ENCODE measurements at regions not wholly inside any gene's neighbourhood (a gene's known extent, or its start where the extent isn't known, plus 50 kb on each side); places are given as distances from the start of the nearest gene placed in this dataset.

- Histone ChIP-seq H3K27me3 (no peaks in the 10 kb centered on the region), H3K36me3 (no peaks in the 10 kb centered on the region), H3K9me3 (no peaks in the 10 kb centered on the region), H3K27ac (no peak overlapping the region), H3K4me3 (no peak overlapping the region), H3K4me1 (no peaks in the 10 kb centered on the region)
- TF ChIP-seq EP300 (IDR thresholded peaks at IDR 0.05) (no peak), CTCF (IDR thresholded peaks at IDR 0.05) (no peak), POLR2AphosphoS5 (IDR thresholded peaks at IDR 0.05) (no peak), POLR2A (IDR thresholded peaks at IDR 0.05) (no peak)
- WGBS, 2 donors (ENCODE audit: low coverage in 1 of 2): 53 to 62% methylated on average over 1 of the region's 1 CpG
- no peak for ATAC-seq
These were observed 335.3 kb downstream of the IL20RB start for GRCh38 chr3:137293086-137293485.

GRCh38 chr3:137294139-137294538, 336.4 kb downstream of the IL20RB start:
- 74% methylated on average over 5 of the region's 5 CpGs; no CpG with 5 or more reads in 1 of the 2 donors for WGBS, 2 donors (ENCODE audit: low coverage in 1 of 2)
- H3K4me3 ChIP-seq: no peak overlapping the region
- H3K36me3 ChIP-seq: no peaks in the 10 kb centered on the region
- TF ChIP-seq CTCF (IDR thresholded peaks at IDR 0.05) (no peak), POLR2AphosphoS5 (IDR thresholded peaks at IDR 0.05) (no peak)
- ATAC-seq: no peak
- H3K27me3 ChIP-seq: no peaks in the 10 kb centered on the region
- H3K9me3 ChIP-seq: no peaks in the 10 kb centered on the region
- H3K27ac ChIP-seq: no peak overlapping the region
- no peaks in the 10 kb centered on the region for H3K4me1 ChIP-seq

- no peaks in the 10 kb centered on the region for H3K27me3 ChIP-seq
- ATAC-seq: no peak
- TF ChIP-seq CTCF (IDR thresholded peaks at IDR 0.05) (no peak), POLR2AphosphoS5 (IDR thresholded peaks at IDR 0.05) (no peak), POLR2A (IDR thresholded peaks at IDR 0.05) (no peak), EP300 (IDR thresholded peaks at IDR 0.05) (no peak)
- no peaks in the 10 kb centered on the region for H3K9me3 ChIP-seq
- H3K36me3 ChIP-seq: no peaks in the 10 kb centered on the region
- H3K27ac ChIP-seq: no peak overlapping the region
- no peak overlapping the region for H3K4me3 ChIP-seq
- H3K4me1 ChIP-seq: no peaks in the 10 kb centered on the region
- 40 to 54% methylated on average over 1 of the region's 1 CpG for WGBS, 2 donors (ENCODE audit: low coverage in 1 of 2)
These were observed 337.1 kb downstream of the IL20RB start for GRCh38 chr3:137294839-137295238.

DNA sequence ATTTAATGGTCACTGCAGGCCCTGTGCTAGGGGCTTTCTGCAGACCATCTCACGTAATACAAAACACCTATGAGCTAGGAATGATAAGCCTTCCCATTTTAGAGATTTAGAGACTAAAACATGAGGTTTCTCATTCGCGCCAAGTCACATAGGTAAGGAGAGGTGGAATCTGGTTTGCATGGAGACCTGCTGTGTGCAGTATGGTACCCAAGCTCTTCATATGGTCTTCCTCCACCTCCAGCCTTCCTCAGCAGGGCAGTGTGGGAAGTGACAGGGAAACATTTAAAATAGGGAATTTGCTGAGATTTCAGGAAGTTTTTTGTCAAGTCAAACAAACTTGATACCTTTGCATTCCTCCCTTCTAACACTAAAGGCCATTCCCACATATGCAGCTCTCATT, 337.6 kb downstream of the IL20RB start:
- H3K4me1 ChIP-seq: no peaks in the 10 kb centered on the region
- WGBS, 2 donors (ENCODE audit: low coverage in 1 of 2): 90 to 94% methylated on average over 3 of the region's 3 CpGs
- H3K4me3 ChIP-seq: no peak overlapping the region
- no peaks in the 10 kb centered on the region for H3K27me3 ChIP-seq
- H3K27ac ChIP-seq: no peak overlapping the region
- TF ChIP-seq POLR2AphosphoS5 (IDR thresholded peaks at IDR 0.05) (no peak), CTCF (IDR thresholded peaks at IDR 0.05) (no peak), POLR2A (IDR thresholded peaks at IDR 0.05) (no peak), EP300 (IDR thresholded peaks at IDR 0.05) (no peak)
- ATAC-seq: no peak
- H3K9me3 ChIP-seq: no peaks in the 10 kb centered on the region
- no peaks in the 10 kb centered on the region for H3K36me3 ChIP-seq

- no peak for ATAC-seq
- H3K27me3 ChIP-seq: no peaks in the 10 kb centered on the region
- TF ChIP-seq POLR2A (IDR thresholded peaks at IDR 0.05) (no peak), EP300 (IDR thresholded peaks at IDR 0.05) (no peak), POLR2AphosphoS5 (IDR thresholded peaks at IDR 0.05) (no peak), CTCF (IDR thresholded peaks at IDR 0.05) (no peak)
- WGBS, 2 donors (ENCODE audit: low coverage in 1 of 2): 50 to 56% methylated on average over 1 to 2 of the region's 2 CpGs
- H3K36me3 ChIP-seq: no peaks in the 10 kb centered on the region
- H3K4me3 ChIP-seq: no peak overlapping the region
- no peaks in the 10 kb centered on the region for H3K9me3 ChIP-seq
- no peak overlapping the region for H3K27ac ChIP-seq
- H3K4me1 ChIP-seq: no peaks in the 10 kb centered on the region
These were observed 338.3 kb downstream of the IL20RB start for GRCh38 chr3:137296116-137296515.

Data from gastroesophageal sphincter (tissue), 4 donors.